ENCODE measurements at regions not wholly inside any gene's neighbourhood (a gene's known extent, or its start where the extent isn't known, plus 50 kb on each side); places are given as distances from the start of the nearest gene placed in this dataset.

GRCh38 chr11:39190751-39191150 is 2268.7 kb downstream of the LRRC4C start (continued):
- TF ChIP-seq HMGXB4 (CRISPR knock-in tag; IDR thresholded peaks at IDR 0.05; ENCODE audit: borderline replicate concordance) = no peak

- 47% methylated on average over 4 of the region's 4 CpGs for WGBS (ENCODE audit: missing lambda C conversion rate)
- CTCF ChIA-PET = no interaction called here
- ATAC-seq (no peak), FAIRE-seq (no peak), DNase-seq (ENCODE audit: low read depth in 1 of 2, low spot score in 1 of 2) (no peak)
- H3K4me2 ChIP-seq = no peak overlapping the region
- no peak overlapping the region for H3K27ac ChIP-seq
- no peak for TF ChIP-seq EHMT2 (IDR thresholded peaks at IDR 0.05; ENCODE audit: low read depth)
- TF ChIP-seq HDAC2 (IDR thresholded peaks at IDR 0.05) = no peak
- TF ChIP-seq ATOH8 (CRISPR knock-in tag; IDR thresholded peaks at IDR 0.05; ENCODE audit: low read depth) = no peak
- no peak for TF ChIP-seq KDM5A (IDR thresholded peaks at IDR 0.05)
- no peak for TF ChIP-seq EP300 (IDR thresholded peaks at IDR 0.05)
- TF ChIP-seq BCL3 (IDR thresholded peaks at IDR 0.05) = no peak
- TF ChIP-seq MAZ (IDR thresholded peaks at IDR 0.05; ENCODE audit: borderline replicate concordance, low read depth, low read length) = no peak
- POLR2A ChIA-PET = no interaction called here
- no peaks in the 10 kb centered on the region for H3K9me3 ChIP-seq
- H3K4me3 ChIP-seq = no peak overlapping the region
- no peaks in the 10 kb centered on the region for H3K4me1 ChIP-seq
Observed at GRCh38 chr11:39177678-39178077, 2281.8 kb downstream of the LRRC4C start.

GRCh38 chr11:39174965-39175364 is 2284.5 kb downstream of the LRRC4C start:
- Histone ChIP-seq H3K4me1 (no peaks in the 10 kb centered on the region), H3K9me3 (no peaks in the 10 kb centered on the region), H3K27ac (no peak overlapping the region), H3K4me3 (no peak overlapping the region), H3K4me2 (no peak overlapping the region)
- TF ChIP-seq EHMT2 (IDR thresholded peaks at IDR 0.05; ENCODE audit: low read depth) (no peak), ATOH8 (CRISPR knock-in tag; IDR thresholded peaks at IDR 0.05; ENCODE audit: low read depth) (no peak), SREBF2 (IDR thresholded peaks at IDR 0.05) (no peak), CBX2 (IDR thresholded peaks at IDR 0.05; ENCODE audit: borderline replicate concordance, low read depth) (no peak), POLR2AphosphoS2 (conservative IDR thresholded peaks at IDR 0.05; ENCODE audit: low read length) (no peak), EP300 (IDR thresholded peaks at IDR 0.05) (no peak), CHD2 (IDR thresholded peaks at IDR 0.05; ENCODE audit: low read length, partially characterized antibody) (no peak), HOXB5 (CRISPR knock-in tag; IDR thresholded peaks at IDR 0.05) (no peak), PBX3 (IDR thresholded peaks at IDR 0.05) (no peak), CHD4 (IDR thresholded peaks at IDR 0.05; ENCODE audit: borderline replicate concordance) (no peak), RAD21 (conservative IDR thresholded peaks at IDR 0.05 in 1 of 2, IDR thresholded peaks at IDR 0.05 in 1 of 2) (no peak), MAFK (IDR thresholded peaks at IDR 0.05; ENCODE audit: partially characterized antibody) (no peak), MAZ (IDR thresholded peaks at IDR 0.05; ENCODE audit: borderline replicate concordance, low read depth, low read length) (no peak), POLR2A (IDR thresholded peaks at IDR 0.05; ENCODE audit: low read length) (no peak), GATA3 (IDR thresholded peaks at IDR 0.05; ENCODE audit: borderline replicate concordance) (no peak), HES2 (IDR thresholded peaks at IDR 0.05) (no peak)
- DNase-seq (ENCODE audit: low read depth in 1 of 2, low spot score in 1 of 2) (no peak), ATAC-seq (no peak), FAIRE-seq (no peak)
- CTCF ChIA-PET = no interaction called here
- POLR2A ChIA-PET = no interaction called here
- WGBS (ENCODE audit: missing lambda C conversion rate) = 0% methylated on average over 2 of the region's 2 CpGs
